ENCODE measurements at regions not wholly inside any gene's neighbourhood (a gene's known extent, or its start where the extent isn't known, plus 50 kb on each side); places are given as distances from the start of the nearest gene placed in this dataset.

DNA sequence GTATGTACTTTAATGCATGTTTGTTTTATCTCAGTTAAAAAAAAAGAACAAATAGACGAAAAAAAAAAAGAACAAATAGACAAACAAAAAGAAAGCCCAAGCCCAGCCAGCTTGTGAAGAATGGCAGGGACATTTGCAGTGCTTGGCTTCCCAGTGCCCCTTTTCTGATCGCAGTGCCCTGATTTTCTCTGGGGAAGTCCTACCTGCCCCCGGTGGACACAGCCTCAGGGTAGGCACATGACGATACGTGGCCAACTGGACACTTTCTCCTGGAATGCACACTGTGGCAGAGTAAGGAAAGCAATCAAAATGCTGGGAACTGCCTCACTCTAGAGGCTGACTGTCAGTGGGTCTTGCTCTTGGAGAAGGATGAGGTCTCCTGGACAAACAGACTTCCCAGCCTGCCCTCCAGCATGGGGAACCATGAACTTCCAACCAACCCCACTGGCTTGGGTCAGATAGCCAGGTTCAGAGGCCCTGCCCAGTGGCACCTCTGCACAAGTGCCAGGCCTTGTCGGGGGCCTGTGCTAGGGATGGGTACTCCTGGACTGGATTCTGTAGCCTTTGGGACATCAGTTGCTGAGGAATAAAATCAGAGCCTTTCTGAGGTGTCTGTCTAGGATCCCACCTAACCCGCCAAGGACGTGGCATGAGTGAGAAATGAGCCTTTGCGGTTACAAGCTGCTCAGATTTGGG is 76.7 kb downstream of the INHBB start:
- Mint-ChIP-seq H3K4me3 (no peak overlapping the region), H3K27ac (no peak overlapping the region), H3K4me1 (peaks cover 5 to 15% of the 10 kb centered on the region in 2 experiments; a peak in 3 of 4 replicates), H3K9me3 (no peaks in the 10 kb centered on the region; a peak in 1 of 5 replicates), H3K27me3 (ENCODE audit: low read depth) (peaks cover 99% of the 10 kb centered on the region), H3K36me3 (ENCODE audit: insufficient read depth in 1 of 3, low read depth in 3 of 3) (no peaks in the 10 kb centered on the region)
- Histone ChIP-seq H2BK120ac (ENCODE audit: low read depth, low read length, poor library complexity, severe bottlenecking) (no peak overlapping the region), H3K4ac (ENCODE audit: low read depth, low read length) (no peak overlapping the region), H3K27ac (ENCODE audit: insufficient read length, low read depth, low read length) (no peak overlapping the region), H2BK20ac (ENCODE audit: low read depth, low read length, poor library complexity, severe bottlenecking) (no peak overlapping the region), H3K4me2 (ENCODE audit: insufficient read depth, insufficient read length, low read length) (no peak overlapping the region), H3K79me2 (ENCODE audit: insufficient read depth, low read length) (no peaks in the 10 kb centered on the region), H3K9ac (ENCODE audit: extremely low read depth, insufficient read length, low read length) (no peak overlapping the region), H3K18ac (ENCODE audit: insufficient read length, low read depth, low read length) (no peak overlapping the region), H4K8ac (replicated peaks; ENCODE audit: insufficient read length, low read depth, low read length) (no peak overlapping the region), H2BK5ac (ENCODE audit: insufficient read length, low read length) (no peak overlapping the region), H2AK5ac (ENCODE audit: insufficient read length, low read length) (no peak overlapping the region), H3K56ac (ENCODE audit: insufficient read length, low read depth, low read length) (no peak overlapping the region), H2AFZ (ENCODE audit: low read length) (no peak overlapping the region), H3K79me1 (ENCODE audit: insufficient read depth, low read depth, low read length, poor library complexity, severe bottlenecking) (no peaks in the 10 kb centered on the region), H3K27me3 (ENCODE audit: insufficient read depth, low read length) (no peaks in the 10 kb centered on the region), H2BK12ac (ENCODE audit: insufficient read length, low read depth, low read length) (no peak overlapping the region), H2BK15ac (ENCODE audit: low read depth, low read length) (no peak overlapping the region), H3K4me1 (ENCODE audit: insufficient read depth, low read length) (no peaks in the 10 kb centered on the region), H4K20me1 (ENCODE audit: control insufficient read depth, insufficient read depth, insufficient read length) (no peaks in the 10 kb centered on the region), H3K23ac (ENCODE audit: insufficient read length, low read depth, low read length) (no peak overlapping the region), H3K23me2 (ENCODE audit: insufficient read length, low read depth, low read length, poor library complexity, severe bottlenecking) (no peaks in the 10 kb centered on the region), H3T11ph (ENCODE audit: low read length) (no peak overlapping the region), H3K14ac (ENCODE audit: insufficient read depth, low read length) (no peak overlapping the region), H4K91ac (ENCODE audit: insufficient read length, low read depth, low read length) (no peak overlapping the region), H4K5ac (ENCODE audit: insufficient read length, low read depth, low read length) (no peak overlapping the region), H3K9me3 (ENCODE audit: control insufficient read depth, low read depth, low read length) (no peaks in the 10 kb centered on the region)
- WGBS (ENCODE audit: extremely low coverage, insufficient read length, low lambda C conversion rate), result no CpG with 5 or more reads among the region's 9 CpGs
- no peak for DNase-seq
- TF ChIP-seq, protein P1, sequence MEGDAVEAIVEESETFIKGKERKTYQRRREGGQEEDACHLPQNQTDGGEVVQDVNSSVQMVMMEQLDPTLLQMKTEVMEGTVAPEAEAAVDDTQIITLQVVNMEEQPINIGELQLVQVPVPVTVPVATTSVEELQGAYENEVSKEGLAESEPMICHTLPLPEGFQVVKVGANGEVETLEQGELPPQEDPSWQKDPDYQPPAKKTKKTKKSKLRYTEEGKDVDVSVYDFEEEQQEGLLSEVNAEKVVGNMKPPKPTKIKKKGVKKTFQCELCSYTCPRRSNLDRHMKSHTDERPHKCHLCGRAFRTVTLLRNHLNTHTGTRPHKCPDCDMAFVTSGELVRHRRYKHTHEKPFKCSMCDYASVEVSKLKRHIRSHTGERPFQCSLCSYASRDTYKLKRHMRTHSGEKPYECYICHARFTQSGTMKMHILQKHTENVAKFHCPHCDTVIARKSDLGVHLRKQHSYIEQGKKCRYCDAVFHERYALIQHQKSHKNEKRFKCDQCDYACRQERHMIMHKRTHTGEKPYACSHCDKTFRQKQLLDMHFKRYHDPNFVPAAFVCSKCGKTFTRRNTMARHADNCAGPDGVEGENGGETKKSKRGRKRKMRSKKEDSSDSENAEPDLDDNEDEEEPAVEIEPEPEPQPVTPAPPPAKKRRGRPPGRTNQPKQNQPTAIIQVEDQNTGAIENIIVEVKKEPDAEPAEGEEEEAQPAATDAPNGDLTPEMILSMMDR (conservative IDR thresholded peaks at IDR 0.05), result no peak

All from H9 (cell line).